ENCODE measurements at regions not wholly inside any gene's neighbourhood (a gene's known extent, or its start where the extent isn't known, plus 50 kb on each side); places are given as distances from the start of the nearest gene placed in this dataset.
"Not testable (repeated sequence)": the region's sequence is repeated elsewhere in the genome, so short reads cannot be mapped to it uniquely, and the experiment has no call there.

DNA sequence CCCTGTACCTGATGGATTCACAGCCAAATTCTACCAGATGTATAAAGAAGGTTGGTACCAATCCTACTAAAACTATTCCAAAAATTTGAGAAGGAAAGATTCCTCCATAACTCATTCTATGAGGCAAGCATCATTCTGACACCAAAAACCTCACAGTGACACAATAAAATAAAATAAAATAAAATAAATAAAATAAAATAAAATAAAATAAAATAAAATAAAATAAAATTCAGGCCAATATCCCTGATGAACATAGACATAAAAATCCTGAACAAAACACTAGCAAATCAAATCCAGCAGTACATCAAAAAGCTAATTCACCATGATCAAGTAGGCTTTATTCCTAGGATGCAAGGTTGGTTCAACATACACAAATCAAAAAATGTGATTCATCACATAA is 108.1 kb downstream of the PROX1 start:
- in situ Hi-C loops (cut with HindIII; ENCODE audit: low sequenced_read_pairs), result not testable (repeated sequence)

DNA sequence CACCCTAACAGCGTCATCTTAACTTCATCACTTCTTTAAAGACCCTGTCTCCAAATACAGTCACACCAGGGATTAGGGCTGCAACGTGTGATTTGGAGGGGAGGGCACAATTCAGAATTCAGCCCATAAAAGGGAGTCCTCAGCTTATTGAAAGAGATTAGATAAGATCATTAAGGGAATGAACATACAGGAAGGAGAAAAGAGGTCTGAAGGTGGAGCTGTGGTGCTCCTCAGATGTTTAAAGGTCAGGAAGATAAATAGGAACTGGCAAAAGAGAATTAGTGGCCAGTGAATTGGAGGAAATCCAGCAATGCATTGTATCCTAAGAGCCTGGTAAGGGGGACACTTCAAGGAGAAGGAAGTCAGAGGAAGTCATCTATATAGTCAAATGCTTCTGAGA is 113.5 kb downstream of the PROX1 start:
- in situ Hi-C loops (cut with HindIII; ENCODE audit: low sequenced_read_pairs), result no loop called here

DNA sequence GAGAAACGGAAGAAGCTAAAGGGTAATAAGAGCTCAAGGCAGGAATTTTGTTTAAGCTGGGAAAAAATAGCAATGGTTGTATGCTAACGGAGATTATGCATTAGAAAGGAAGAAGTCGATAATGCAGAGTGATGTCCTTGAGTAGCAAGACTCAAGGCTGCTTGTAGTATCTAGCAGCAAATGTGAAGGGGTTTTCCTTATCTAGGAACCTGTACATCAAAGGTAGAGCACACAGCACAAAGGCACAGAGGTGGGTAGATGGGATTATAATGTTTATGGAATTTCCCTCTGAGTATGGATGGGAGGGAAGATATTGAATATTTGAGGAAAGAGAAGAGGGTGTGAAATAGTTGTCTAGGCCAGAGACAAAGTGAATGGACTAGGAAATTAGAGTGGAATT is 114.1 kb downstream of the PROX1 start:
- in situ Hi-C loops (cut with HindIII; ENCODE audit: low sequenced_read_pairs), result no loop called here

GRCh38 chr1:214102907-214103306 is 115.1 kb downstream of the PROX1 start:
- in situ Hi-C loops (cut with HindIII; ENCODE audit: low sequenced_read_pairs), result no loop called here

DNA sequence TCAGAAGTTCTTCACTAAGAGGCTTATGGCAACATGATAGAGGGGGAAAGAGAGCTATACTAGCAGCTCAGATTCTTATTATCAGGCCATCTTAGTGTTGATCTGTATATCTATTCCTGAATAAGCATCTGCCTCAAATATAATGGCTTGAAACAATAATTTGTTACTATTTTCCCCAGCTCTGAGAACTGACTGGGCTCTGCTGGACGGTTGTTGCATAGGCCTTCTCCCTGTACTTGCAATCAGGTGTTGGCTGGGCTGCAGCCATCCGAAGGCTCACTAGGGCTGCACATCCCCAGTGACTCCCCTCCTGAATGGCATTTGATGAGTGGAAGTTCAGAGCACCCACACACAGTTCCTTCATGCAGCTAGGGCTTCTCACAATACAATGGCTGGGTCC is 116.0 kb downstream of the PROX1 start:
- in situ Hi-C loops (cut with HindIII; ENCODE audit: low sequenced_read_pairs), result no loop called here

GRCh38 chr1:214106375-214106774 is 118.6 kb downstream of the PROX1 start:
- in situ Hi-C loops (cut with HindIII; ENCODE audit: low sequenced_read_pairs), result no loop called here

- in situ Hi-C loops (cut with HindIII; ENCODE audit: low sequenced_read_pairs), result no loop called here
Observed at GRCh38 chr1:214107322-214108096, 119.7 kb downstream of the PROX1 start.

GRCh38 chr1:214108097-214108446 is 120.3 kb downstream of the PROX1 start:
- in situ Hi-C loops (cut with HindIII; ENCODE audit: low sequenced_read_pairs), result no loop called here

DNA sequence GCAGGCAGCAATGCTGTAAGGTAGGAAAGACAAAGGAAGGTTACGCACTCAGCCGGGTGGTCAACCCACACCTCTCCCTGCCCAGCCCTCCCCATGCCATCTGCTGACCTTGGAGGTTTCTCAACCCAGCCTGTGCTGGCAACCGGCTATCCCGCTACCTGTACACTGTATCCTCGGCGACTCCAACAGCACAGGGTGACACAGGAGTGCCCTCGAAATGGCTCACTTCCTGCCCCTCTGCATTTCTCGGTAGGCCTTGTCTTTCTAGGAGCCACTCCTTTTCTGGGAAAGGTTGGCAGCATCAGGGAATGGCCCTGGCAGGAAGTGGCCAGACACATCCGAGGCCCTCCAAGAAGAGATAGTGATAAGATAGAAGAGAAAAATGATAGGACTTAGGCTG is 124.0 kb downstream of the PROX1 start:
- in situ Hi-C loops (cut with HindIII; ENCODE audit: low sequenced_read_pairs), result no loop called here

- in situ Hi-C loops (cut with HindIII; ENCODE audit: low sequenced_read_pairs), result no loop called here
Observed at GRCh38 chr1:214116258-214116657, 128.5 kb downstream of the PROX1 start.

GRCh38 chr1:214117780-214118179 is 130.0 kb downstream of the PROX1 start:
- in situ Hi-C loops (cut with HindIII; ENCODE audit: low sequenced_read_pairs), result no loop called here

- in situ Hi-C loops (cut with HindIII; ENCODE audit: low sequenced_read_pairs), result no loop called here
Observed at GRCh38 chr1:214120191-214120590, 132.4 kb downstream of the PROX1 start.

GRCh38 chr1:214120951-214121350 is 133.2 kb downstream of the PROX1 start:
- in situ Hi-C loops (cut with HindIII; ENCODE audit: low sequenced_read_pairs), result no loop called here

DNA sequence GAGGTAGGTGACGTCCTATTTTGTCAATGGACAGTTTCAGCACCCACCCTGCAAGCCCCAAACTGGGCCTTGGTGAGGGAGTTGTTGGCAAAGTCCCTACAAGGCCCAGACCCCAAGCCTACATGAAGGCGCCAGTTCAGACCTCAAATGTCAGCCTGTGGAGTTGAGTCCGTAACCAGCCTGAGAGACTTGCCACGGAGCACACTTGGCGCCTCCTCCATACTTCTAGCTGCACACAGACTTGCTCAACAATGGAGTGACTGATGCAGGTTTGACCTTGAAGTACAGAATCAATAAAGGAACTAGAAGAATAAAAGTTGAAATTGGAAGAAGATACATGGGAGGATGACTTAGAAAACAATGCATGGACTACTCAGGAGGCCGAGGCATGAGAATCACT is 134.3 kb downstream of the PROX1 start:
- in situ Hi-C loops (cut with HindIII; ENCODE audit: low sequenced_read_pairs), result no loop called here

DNA sequence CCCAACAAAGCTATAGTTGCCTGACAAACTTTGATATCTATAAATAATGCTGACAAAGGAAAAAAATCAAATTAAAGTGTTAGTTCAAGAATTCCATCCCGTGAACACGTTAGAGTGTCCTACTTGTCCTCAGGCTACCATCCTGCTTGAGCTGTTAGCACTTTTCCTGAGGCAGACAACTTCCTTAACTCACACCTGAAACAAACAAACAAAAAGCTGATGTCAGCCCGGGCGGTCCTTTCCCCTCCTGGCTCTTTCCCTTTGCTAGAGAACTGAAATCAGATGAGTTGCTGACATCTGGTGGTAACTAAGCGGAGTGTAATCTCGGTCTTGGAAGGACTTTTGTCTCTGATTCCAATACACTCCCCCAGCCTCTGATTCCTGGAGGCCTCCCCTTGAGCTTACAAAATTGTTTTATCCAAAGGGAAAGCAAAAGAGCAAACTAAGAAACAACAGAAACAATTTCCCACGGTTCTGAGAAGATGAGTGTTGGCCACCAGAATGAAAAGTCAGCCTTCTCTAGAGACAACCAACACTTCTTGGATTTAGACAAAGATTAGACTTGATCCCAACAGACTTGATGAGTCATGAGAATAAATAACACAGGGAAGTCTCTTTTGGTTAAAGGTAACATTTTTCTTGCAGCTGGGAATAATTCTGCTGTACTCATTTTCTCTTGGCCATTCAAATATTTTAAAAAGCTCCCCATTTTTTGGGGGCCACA is 135.4 kb downstream of the PROX1 start:
- in situ Hi-C loops (cut with HindIII; ENCODE audit: low sequenced_read_pairs), result no loop called here

DNA sequence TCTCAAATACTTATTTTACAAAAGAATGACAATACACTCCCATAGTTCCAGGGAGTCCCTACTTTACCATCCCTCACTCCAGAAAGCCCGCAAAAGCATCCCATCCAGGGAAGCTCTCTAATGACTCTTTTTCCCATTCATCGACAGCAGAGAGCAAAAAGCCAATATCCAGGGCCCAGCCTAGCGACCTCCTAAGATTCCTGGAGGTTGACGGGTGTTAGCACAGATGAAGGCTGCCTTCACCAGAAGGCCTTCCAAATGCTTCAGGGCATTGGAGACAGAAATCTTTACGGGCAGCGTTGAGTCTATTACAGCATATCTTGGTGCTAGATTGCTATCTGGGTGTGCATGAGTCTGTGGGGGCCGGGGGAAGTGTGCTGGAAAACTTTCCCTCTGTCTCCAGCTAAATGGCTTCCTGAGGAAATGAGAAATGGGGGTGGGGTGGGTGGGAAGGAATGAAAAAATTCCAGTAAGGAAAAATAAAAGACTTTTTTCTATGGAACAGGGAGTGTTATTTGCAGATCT is 136.6 kb downstream of the PROX1 start:
- in situ Hi-C loops (cut with HindIII; ENCODE audit: low sequenced_read_pairs), result no loop called here

DNA sequence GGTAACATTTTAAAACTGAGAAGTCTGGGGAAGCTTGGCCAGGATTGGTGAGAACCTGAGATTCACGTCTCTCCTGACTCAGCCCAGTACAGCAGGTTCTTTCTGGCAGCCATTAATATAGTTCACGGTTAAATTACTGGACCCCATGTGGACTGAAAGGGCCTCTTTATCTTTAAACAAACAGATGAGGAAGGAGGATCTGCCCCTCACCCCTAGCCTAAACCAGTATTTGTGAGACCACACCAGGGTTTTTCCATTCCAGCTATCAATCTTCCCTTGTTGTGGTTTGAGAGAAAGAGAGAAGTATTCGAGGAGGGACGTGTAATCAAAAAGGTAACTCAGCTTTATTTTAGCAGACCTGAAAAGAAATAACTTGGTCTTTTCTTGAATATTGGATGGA is 137.1 kb downstream of the PROX1 start:
- in situ Hi-C loops (cut with HindIII; ENCODE audit: low sequenced_read_pairs), result no loop called here

- in situ Hi-C loops (cut with HindIII; ENCODE audit: low sequenced_read_pairs), result no loop called here
Observed at GRCh38 chr1:214125819-214126218, 138.0 kb downstream of the PROX1 start.

DNA sequence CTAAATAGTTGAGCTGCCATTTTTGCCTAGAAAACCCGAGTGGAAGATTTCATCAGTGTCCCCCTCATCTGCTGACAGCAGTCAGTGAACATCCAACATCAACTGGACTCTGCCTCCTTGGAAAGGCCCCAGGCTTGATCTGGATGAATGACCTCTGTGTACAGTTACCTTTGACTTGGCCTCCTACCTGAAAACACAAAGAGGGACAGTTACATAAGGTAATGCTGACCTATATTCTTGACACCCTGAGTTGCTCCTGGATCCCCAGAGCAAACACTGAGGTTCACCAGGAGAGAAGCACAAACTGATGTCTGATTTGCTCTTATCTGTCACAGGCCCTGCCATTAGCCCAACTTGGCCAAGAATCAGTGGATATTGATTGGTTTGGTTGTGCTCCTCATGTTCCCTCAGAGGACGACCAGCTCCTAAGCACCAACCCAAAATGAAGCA is 138.9 kb downstream of the PROX1 start:
- in situ Hi-C loops (cut with HindIII; ENCODE audit: low sequenced_read_pairs), result no loop called here

DNA sequence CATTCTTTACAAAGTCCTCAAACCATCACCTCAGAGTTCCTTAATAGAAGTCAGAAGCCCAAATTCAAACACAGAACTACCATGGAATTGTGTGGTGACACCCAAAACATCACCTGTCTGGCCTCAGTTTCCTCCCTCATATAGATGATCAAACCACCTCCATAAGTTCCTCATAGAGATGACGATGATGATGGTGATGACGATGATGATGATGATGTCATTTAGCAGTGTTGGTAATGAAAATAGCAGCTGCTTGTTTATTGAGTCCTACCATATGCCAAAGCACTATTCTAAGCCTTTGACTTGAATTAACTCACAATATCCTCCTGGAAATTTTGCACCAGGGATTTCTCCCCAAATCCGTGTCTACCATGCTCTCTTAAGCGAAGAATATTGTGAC is 139.9 kb downstream of the PROX1 start:
- in situ Hi-C loops (cut with HindIII; ENCODE audit: low sequenced_read_pairs), result no loop called here

DNA sequence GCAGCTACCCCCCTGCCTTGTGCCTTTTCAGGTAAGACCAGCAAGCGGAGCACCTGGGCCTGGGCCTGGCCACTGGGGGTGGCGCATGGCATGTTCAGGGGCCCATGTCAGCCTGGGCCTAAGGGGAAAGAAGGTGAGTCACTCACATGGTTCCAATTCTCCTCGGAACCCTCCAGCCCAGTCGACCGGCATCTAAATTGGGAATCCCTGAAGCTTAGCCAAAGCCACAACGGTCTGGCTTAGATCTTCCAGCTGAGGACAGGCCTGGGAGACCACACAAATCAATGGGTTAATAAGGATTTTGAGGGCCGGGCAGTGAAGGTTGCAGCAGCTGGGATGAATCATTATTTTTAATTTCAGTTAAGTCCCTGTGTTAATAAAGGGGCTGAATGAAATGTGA is 145.1 kb upstream of the SMYD2 start:
- in situ Hi-C loops (cut with HindIII; ENCODE audit: low sequenced_read_pairs), result loop anchor here (5.0 kb wide), 1 partner anchor 36 kb away; no protein-coding TSS in a partner anchor

GRCh38 chr1:214136324-214136919 is 144.5 kb upstream of the SMYD2 start:
- in situ Hi-C loops (cut with HindIII; ENCODE audit: low sequenced_read_pairs), result loop anchor here (5.0 kb wide), 1 partner anchor 36 kb away; no protein-coding TSS in a partner anchor

Measured in endothelial cell of hepatic sinusoid (primary cell).